ENCODE measurements at regions not wholly inside any gene's neighbourhood (a gene's known extent, or its start where the extent isn't known, plus 50 kb on each side); places are given as distances from the start of the nearest gene placed in this dataset.

- TF ChIP-seq SMAD2 (IDR thresholded peaks at IDR 0.05; ENCODE audit: low read depth, low read length) (no peak), SIN3A (IDR thresholded peaks at IDR 0.05; ENCODE audit: borderline replicate concordance in 2 of 2, control insufficient read depth in 1 of 2, low read depth in 2 of 2, low read length in 2 of 2) (no peak), MCM5 (IDR thresholded peaks at IDR 0.05; ENCODE audit: low read depth) (no peak), ZBTB17 (CRISPR knock-in tag; IDR thresholded peaks at IDR 0.05) (no peak), ELF1 (tag; IDR thresholded peaks at IDR 0.05) (no peak), NONO (IDR thresholded peaks at IDR 0.05; ENCODE audit: low read depth in 2 of 2, low read length in 1 of 2) (no peak), ELK3 (CRISPR knock-in tag; IDR thresholded peaks at IDR 0.05) (no peak)
- TF ChIP-seq, protein P1, sequence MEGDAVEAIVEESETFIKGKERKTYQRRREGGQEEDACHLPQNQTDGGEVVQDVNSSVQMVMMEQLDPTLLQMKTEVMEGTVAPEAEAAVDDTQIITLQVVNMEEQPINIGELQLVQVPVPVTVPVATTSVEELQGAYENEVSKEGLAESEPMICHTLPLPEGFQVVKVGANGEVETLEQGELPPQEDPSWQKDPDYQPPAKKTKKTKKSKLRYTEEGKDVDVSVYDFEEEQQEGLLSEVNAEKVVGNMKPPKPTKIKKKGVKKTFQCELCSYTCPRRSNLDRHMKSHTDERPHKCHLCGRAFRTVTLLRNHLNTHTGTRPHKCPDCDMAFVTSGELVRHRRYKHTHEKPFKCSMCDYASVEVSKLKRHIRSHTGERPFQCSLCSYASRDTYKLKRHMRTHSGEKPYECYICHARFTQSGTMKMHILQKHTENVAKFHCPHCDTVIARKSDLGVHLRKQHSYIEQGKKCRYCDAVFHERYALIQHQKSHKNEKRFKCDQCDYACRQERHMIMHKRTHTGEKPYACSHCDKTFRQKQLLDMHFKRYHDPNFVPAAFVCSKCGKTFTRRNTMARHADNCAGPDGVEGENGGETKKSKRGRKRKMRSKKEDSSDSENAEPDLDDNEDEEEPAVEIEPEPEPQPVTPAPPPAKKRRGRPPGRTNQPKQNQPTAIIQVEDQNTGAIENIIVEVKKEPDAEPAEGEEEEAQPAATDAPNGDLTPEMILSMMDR (IDR thresholded peaks at IDR 0.05 in 2 of 3, conservative IDR thresholded peaks at IDR 0.05 in 1 of 3; ENCODE audit: insufficient read depth in 2 of 3, low read depth in 1 of 3, low read length in 3 of 3), result no peak
Observed at GRCh38 chr10:110423650-110424049, 74.1 kb upstream of the DUSP5 start.

All from K562 (cell line).